ENCODE measurements at regions not wholly inside any gene's neighbourhood (a gene's known extent, or its start where the extent isn't known, plus 50 kb on each side); places are given as distances from the start of the nearest gene placed in this dataset.

GRCh38 chr18:32851936-32852335 is 79.1 kb upstream of the KLHL14 start (continued):
- TF ChIP-seq ATF2 (IDR thresholded peaks at IDR 0.05; ENCODE audit: low read length) (no peak), GABPA (IDR thresholded peaks at IDR 0.05; ENCODE audit: low read depth) (no peak)

- DNase-seq (ENCODE audit: low read depth, low spot score) (no peak), ATAC-seq (no peak), FAIRE-seq (no peak)
- Histone ChIP-seq H3K4me2 (ENCODE audit: control insufficient read depth, insufficient read depth) (no peak overlapping the region), H3K4me3 (no peak overlapping the region), H3K27ac (ENCODE audit: control insufficient read depth, insufficient read depth) (no peak overlapping the region), H3K9ac (ENCODE audit: control insufficient read depth, insufficient read depth, low read length) (no peak overlapping the region), H2AFZ (ENCODE audit: control insufficient read depth, low read depth, low read length) (no peak overlapping the region), H3K36me3 (ENCODE audit: control insufficient read depth in 2 of 2, insufficient read depth in 2 of 2, low read length in 1 of 2) (no peaks in the 10 kb centered on the region), H3K27me3 (replicated peaks in 1 of 2; ENCODE audit: control insufficient read depth in 2 of 2, insufficient read depth in 2 of 2, low read length in 1 of 2) (no peaks in the 10 kb centered on the region), H3K79me2 (ENCODE audit: control insufficient read depth, insufficient read depth, low read length) (no peaks in the 10 kb centered on the region), H4K20me1 (ENCODE audit: control insufficient read depth, insufficient read depth) (no peaks in the 10 kb centered on the region), H3K9me3 (replicated peaks; ENCODE audit: control insufficient read depth, insufficient read depth, low read length) (no peaks in the 10 kb centered on the region), H3K4me1 (ENCODE audit: control insufficient read depth, insufficient read depth, low read length) (no peaks in the 10 kb centered on the region)
- in situ Hi-C loops (cut with MboI) (no loop called here), intact Hi-C loops (cut with micrococcal nuclease; ENCODE audit: unreplicated experiment) (no loop called here)
- RAD21 ChIA-PET (ENCODE audit: unreplicated experiment), result no interaction called here
- no TSS peak for BruUV-seq (replicated peaks)
- CTCF ChIA-PET, result no interaction called here
- SMC1A ChIA-PET (ENCODE audit: uncharacterized antibody, unreplicated experiment), result no interaction called here
- no peak for TF ChIP-seq POLR2A (IDR thresholded peaks at IDR 0.05; ENCODE audit: low read depth, low read length)
- no peak for TF ChIP-seq PAX5 (IDR thresholded peaks at IDR 0.05; ENCODE audit: borderline replicate concordance, low read depth, low read length)
- no peak for TF ChIP-seq PRDM15 (CRISPR knock-in tag; IDR thresholded peaks at IDR 0.05)
- no peak for TF ChIP-seq E2F8 (IDR thresholded peaks at IDR 0.05; ENCODE audit: low read depth, partially characterized antibody)
- TF ChIP-seq GABPA (IDR thresholded peaks at IDR 0.05; ENCODE audit: low read depth), result no peak
- no peak for TF ChIP-seq HCFC1 (IDR thresholded peaks at IDR 0.05; ENCODE audit: low read length)
- 33% methylated on average over 1 of the region's 1 CpG for WGBS (ENCODE audit: insufficient coverage, insufficient replicate concordance, low lambda C conversion rate, missing lambda C conversion rate)
- POLR2A ChIA-PET, result no interaction called here
Observed at GRCh38 chr18:32848826-32849225, 76.0 kb upstream of the KLHL14 start.

All from GM12878 (cell line).